IPS-15b (cell line): ENCODE measurements at regions not wholly inside any gene's neighbourhood (a gene's known extent, or its start where the extent isn't known, plus 50 kb on each side); places are given as distances from the start of the nearest gene placed in this dataset.

ENCODE experiments used
- H3K27me3 ChIP-seq: one replicate; pipeline ENCODE4 v1.6.1; 2013; ENCODE audit warnings: low read length; ENCODE audit not compliant: control insufficient read depth, insufficient read depth
- H3K36me3 ChIP-seq: one replicate; pipeline ENCODE4 v1.6.1; 2013; ENCODE audit warnings: low read length; ENCODE audit not compliant: control insufficient read depth, insufficient read depth
- H3K4me1 ChIP-seq: one replicate; pipeline ENCODE4 v1.6.1; 2013; ENCODE audit warnings: mild to moderate bottlenecking, low read length; ENCODE audit not compliant: control insufficient read depth, insufficient read depth
- H3K4me3 ChIP-seq: one replicate; pipeline ENCODE4 v1.5.1; 2013; ENCODE audit warnings: low read depth, low read length
- H3K9ac ChIP-seq: one replicate; pipeline ENCODE4 v1.6.1; 2013; ENCODE audit warnings: low read depth, mild to moderate bottlenecking, low read length
- H3K9me3 ChIP-seq: one replicate; pipeline ENCODE4 v1.6.1; 2013; ENCODE audit warnings: mild to moderate bottlenecking, low read length; ENCODE audit not compliant: control insufficient read depth, insufficient read depth

DNA sequence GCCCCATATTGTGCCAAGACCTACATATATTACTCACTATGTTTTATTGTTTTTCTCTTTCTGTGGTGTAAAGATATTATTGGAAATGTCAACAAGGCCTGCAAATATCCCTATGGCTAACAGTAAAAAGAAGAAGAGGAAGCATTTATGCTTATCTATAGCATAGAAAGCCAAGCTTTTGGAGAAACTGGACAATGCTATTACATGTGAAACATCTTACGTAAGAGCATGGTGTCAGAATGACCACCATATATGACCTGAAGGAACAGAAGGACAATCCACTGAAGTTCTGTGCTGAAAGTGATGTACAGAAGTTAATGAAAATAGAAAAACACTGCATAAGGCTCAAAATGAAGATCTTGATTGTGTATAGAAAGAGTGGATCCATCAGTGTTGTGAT lies 145.2 kb downstream of the KCTD12 start:
- no peak overlapping the region for H3K4me3 ChIP-seq
- no peak overlapping the region for H3K9ac ChIP-seq
- H3K27me3 ChIP-seq = no peaks in the 10 kb centered on the region
- no peaks in the 10 kb centered on the region for H3K36me3 ChIP-seq
- H3K9me3 ChIP-seq = no peaks in the 10 kb centered on the region
- H3K4me1 ChIP-seq = peaks cover 8% of the 10 kb centered on the region

DNA sequence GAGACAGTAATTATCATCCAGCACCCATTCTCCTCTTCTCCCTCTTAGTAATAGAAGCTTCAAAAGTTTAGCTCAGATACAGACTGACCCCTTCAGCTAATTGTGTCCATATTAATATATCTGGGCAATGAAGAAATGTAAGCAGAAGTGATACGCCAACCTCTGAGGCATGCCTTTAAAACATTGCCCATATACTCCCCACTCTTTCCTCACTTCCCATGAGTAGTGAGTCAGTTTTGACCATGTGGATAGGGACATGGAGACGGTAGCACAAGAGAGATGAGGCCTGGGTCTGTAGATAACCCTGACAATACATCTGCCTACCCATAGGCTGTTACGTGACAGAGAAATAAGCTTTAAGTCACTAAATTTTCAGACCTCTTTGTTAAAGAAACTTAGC lies 147.6 kb downstream of the KCTD12 start:
- no peaks in the 10 kb centered on the region for H3K9me3 ChIP-seq
- H3K36me3 ChIP-seq = no peaks in the 10 kb centered on the region
- H3K27me3 ChIP-seq = no peaks in the 10 kb centered on the region
- H3K4me3 ChIP-seq = no peak overlapping the region
- no peaks in the 10 kb centered on the region for H3K4me1 ChIP-seq
- no peak overlapping the region for H3K9ac ChIP-seq

DNA sequence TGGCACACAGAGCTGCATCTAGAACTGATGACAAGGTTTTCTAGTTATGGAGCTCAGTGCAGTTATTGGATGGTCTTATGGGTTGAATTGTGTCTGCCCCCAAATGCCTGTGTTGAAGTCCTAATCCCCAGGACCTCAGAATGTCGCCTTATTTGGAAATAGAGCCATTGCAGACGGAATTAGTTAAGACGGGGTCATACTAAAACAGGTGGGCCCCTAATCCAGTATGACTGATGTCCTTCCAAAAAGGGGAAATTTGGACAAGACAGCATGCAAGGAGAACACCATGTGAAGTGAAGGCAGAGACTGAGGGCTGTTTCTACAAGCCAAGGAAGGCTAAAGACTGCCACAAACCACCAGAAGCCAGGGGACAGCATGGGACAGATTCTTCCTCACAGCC lies 148.7 kb downstream of the KCTD12 start:
- no peaks in the 10 kb centered on the region for H3K27me3 ChIP-seq
- H3K9me3 ChIP-seq = no peaks in the 10 kb centered on the region
- no peaks in the 10 kb centered on the region for H3K36me3 ChIP-seq
- H3K4me3 ChIP-seq = no peak overlapping the region
- no peak overlapping the region for H3K9ac ChIP-seq
- H3K4me1 ChIP-seq = no peaks in the 10 kb centered on the region

DNA sequence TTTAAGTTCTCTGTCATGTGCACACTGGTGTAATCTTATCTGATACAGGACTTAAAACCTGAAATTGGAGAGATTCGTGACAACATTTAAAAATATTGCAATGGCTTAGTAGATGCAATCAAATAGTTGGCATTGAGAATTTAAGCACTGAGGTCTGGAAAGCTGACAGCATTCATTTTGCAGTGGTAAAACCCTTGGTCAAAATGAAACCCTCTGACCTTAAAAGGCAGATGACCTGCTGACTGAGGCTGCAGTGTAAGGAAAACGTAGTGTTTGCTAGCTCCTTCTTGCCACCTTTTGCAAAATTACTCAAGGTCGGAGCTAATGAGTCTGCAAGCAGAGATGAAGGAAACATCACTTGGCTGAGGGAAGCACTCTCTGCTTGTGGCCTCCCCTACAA lies 150.6 kb downstream of the KCTD12 start:
- Histone ChIP-seq H3K4me3 (no peak overlapping the region), H3K36me3 (no peaks in the 10 kb centered on the region), H3K27me3 (no peaks in the 10 kb centered on the region), H3K9me3 (no peaks in the 10 kb centered on the region), H3K9ac (no peak overlapping the region), H3K4me1 (no peaks in the 10 kb centered on the region)

DNA sequence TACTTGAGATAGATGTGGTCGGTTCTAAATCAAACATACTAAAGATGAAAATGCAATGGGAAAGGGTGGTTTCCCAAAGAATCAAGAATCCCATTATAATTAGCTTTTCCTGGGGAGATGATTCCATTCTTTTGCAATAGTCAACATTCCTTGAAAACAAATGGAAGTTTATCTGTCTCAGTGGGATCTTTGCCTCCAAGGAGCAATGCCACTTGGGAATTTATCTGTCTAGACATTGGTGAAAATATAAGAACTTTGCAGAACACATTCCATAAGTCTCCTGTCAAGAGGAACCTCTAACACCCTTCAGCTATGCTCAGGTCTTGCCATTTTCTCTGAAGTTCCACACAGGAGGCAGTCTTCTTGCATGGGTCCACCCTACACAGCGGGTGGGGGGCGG lies 152.5 kb downstream of the KCTD12 start:
- H3K9ac ChIP-seq = no peak overlapping the region
- no peaks in the 10 kb centered on the region for H3K36me3 ChIP-seq
- no peaks in the 10 kb centered on the region for H3K4me1 ChIP-seq
- H3K27me3 ChIP-seq = no peaks in the 10 kb centered on the region
- no peak overlapping the region for H3K4me3 ChIP-seq
- H3K9me3 ChIP-seq = no peaks in the 10 kb centered on the region

DNA sequence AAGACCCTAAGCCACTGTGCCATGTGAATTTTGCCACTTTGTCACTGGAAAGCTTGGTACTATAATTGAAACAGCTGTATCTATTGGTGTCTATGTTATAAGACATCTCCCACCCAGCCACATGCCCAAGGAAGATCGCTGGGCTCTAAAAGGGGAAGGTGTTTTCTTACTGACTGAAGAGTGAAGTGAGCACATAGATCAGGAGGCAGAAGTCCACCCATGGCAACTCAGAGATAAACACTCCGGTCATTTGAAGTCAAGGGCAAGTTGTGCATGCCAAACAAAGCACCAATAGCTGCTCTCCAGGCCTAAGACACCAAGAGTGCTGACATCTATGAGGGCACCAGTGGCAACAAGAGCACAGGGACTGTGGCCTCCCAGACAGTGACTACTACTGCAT lies 153.8 kb downstream of the KCTD12 start:
- Histone ChIP-seq H3K4me3 (no peak overlapping the region), H3K9ac (no peak overlapping the region), H3K4me1 (no peaks in the 10 kb centered on the region), H3K27me3 (no peaks in the 10 kb centered on the region), H3K9me3 (no peaks in the 10 kb centered on the region), H3K36me3 (no peaks in the 10 kb centered on the region)

DNA sequence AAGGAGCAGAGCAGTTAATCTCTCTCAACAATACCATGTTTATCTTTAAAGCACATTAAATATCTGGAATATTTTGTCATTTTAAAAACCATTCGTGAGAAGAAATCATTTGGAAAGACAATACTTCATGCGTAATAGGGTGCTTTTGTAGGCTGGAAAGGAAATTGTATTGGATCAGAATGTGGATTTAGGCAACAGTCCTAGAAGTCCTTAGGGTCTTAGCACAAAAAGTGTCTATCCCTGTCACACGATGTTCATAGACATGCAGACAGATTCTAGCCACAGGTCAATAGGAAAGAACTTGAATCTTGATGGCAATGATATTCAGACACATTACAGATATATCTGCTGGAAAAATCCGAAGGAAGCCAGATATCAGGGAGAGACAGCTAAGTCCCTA lies 156.0 kb downstream of the KCTD12 start:
- Histone ChIP-seq H3K4me3 (no peak overlapping the region), H3K9me3 (no peaks in the 10 kb centered on the region), H3K9ac (no peak overlapping the region), H3K36me3 (no peaks in the 10 kb centered on the region), H3K27me3 (no peaks in the 10 kb centered on the region), H3K4me1 (peaks cover 3% of the 10 kb centered on the region)

DNA sequence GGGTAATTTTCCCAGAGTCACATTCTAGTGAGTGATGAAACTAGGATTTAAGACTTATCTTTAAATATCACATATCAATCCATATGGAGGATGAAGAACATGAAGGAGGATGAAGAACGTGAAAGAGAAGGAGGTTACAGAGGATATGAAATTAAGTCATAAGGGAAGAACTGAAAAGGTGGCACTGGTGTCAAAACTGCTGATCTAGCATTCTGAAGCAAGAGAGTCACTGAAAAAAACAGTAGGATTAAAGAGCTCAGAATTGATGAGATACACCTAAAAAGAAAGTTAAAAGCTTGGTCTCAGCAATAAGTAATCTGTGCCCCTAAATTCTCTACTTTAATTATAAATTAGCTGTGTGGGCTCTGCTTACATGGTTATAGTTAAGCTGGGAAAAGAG lies 156.5 kb downstream of the KCTD12 start:
- Histone ChIP-seq H3K27me3 (no peaks in the 10 kb centered on the region), H3K9me3 (no peaks in the 10 kb centered on the region), H3K36me3 (no peaks in the 10 kb centered on the region), H3K9ac (no peak overlapping the region), H3K4me1 (peaks cover 3% of the 10 kb centered on the region), H3K4me3 (no peak overlapping the region)

DNA sequence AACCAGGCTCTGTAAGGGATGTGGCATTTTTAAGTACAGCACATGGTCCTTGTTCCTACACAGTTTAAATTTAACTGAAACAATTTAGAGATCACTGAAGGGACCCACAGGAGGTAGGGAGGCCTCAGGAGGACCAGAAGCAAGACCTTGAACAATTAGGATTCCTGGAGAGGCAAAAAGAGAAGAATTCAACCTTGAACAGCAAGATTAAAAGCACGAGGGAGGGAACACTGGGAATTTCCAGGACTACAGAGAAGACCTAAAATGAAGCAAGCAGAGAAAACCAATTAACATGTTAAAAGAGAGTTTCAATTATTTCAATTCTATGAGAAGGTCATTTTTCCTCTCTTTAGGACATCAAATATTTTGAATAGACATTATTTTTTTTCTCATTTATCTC lies 160.3 kb downstream of the KCTD12 start:
- peaks cover 3% of the 10 kb centered on the region for H3K4me1 ChIP-seq
- H3K9ac ChIP-seq = no peak overlapping the region
- H3K36me3 ChIP-seq = no peaks in the 10 kb centered on the region
- H3K9me3 ChIP-seq = no peaks in the 10 kb centered on the region
- no peak overlapping the region for H3K4me3 ChIP-seq
- H3K27me3 ChIP-seq = no peaks in the 10 kb centered on the region

DNA sequence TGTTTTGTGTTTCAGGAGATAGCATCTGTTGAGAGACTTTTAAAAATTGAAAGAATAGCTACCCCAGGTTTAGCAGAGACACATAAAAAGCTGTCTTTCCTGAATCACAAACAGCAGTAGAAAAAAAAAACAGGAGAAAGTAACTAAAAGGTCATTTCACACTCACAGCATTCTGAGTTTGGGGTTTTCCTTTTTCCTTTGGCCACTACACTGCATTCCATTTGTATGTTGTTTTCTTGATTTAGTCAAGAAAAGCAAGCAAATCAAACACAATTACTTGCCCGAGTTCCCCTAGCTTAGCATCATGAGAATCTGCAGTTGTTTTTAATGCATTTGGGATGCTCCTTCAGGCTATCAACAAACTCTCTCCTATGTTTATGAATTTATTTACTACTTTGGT lies 161.0 kb downstream of the KCTD12 start:
- no peaks in the 10 kb centered on the region for H3K27me3 ChIP-seq
- no peak overlapping the region for H3K4me3 ChIP-seq
- no peak overlapping the region for H3K9ac ChIP-seq
- H3K9me3 ChIP-seq = no peaks in the 10 kb centered on the region
- no peaks in the 10 kb centered on the region for H3K36me3 ChIP-seq
- peaks cover 3% of the 10 kb centered on the region for H3K4me1 ChIP-seq

DNA sequence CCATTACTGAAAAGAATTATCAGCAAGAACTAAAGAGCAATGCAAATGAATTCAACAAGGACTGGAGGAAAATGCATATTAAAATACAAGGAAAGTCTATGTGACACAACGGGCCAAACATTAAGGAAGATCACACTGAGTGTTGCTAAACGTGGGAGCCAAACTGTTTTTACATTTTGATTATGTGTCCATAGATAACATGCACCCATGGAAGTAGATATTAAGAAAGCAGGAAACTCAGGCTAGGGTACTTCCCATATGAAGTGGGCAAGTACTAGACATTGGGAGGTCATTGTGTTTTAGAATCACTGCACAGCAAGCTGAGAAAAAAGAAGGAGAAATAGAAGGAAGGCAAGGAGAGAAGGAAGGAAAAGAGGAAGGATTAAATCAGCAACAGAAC lies 161.8 kb downstream of the KCTD12 start:
- no peaks in the 10 kb centered on the region for H3K36me3 ChIP-seq
- no peaks in the 10 kb centered on the region for H3K27me3 ChIP-seq
- H3K4me1 ChIP-seq = peaks cover 3% of the 10 kb centered on the region
- no peak overlapping the region for H3K9ac ChIP-seq
- H3K4me3 ChIP-seq = no peak overlapping the region
- no peaks in the 10 kb centered on the region for H3K9me3 ChIP-seq

DNA sequence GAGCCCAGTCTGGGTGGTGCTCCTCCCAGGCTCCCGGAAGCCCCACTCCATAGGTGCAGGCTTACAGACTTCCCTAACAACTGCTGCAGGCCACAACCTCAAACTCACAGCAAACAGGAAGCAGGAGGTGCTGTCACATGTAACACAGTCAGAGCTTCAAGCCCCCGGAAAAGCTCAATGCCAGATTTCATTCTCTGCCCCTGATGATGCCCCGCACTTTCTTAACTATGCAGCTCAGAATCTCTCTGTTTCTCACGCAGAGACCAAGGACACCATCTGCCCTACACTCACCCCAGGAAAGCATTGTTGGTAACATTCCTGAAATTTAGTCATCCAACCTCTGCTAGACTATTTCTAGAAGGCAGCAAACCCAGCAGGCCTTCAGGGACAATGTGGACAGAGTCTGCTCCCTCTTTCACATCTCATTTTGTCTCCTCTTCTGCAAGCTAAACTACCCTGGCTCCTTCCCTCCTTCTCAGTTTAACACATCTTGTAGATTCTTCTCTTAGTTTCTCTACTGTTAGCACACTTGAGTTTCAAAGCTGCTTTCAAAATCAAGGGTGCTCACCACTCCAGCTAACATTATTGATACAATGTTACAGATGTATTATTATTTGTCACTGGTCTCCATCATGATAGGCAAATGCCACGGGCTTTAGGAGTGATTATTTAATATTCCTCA lies 162.5 kb downstream of the KCTD12 start:
- no peaks in the 10 kb centered on the region for H3K9me3 ChIP-seq
- H3K4me1 ChIP-seq = peaks cover 3% of the 10 kb centered on the region
- H3K9ac ChIP-seq = no peak overlapping the region
- no peaks in the 10 kb centered on the region for H3K27me3 ChIP-seq
- H3K36me3 ChIP-seq = no peaks in the 10 kb centered on the region
- no peak overlapping the region for H3K4me3 ChIP-seq
